GM12891 (cell line): ENCODE measurements at regions not wholly inside any gene's neighbourhood (a gene's known extent, or its start where the extent isn't known, plus 50 kb on each side); places are given as distances from the start of the nearest gene placed in this dataset.

Experiments used
- PAX5 ChIP-seq: IDR thresholded peaks from 2 replicates; pipeline ENCODE4 v1.6.1; 2011; ENCODE audit warnings: low read length, moderate library complexity, mild to moderate bottlenecking; ENCODE audit not compliant: insufficient read depth, severe bottlenecking
- POLR2A ChIP-seq: IDR thresholded peaks from 2 replicates; pipeline ENCODE4 v1.6.1; 2011; ENCODE audit warnings: low read depth, low read length, control low read depth
- POLR2AphosphoS5 ChIP-seq: IDR thresholded peaks from 2 replicates; pipeline ENCODE4 v1.6.1; 2011; ENCODE audit warnings: low read depth, low read length, control low read depth
- POU2F2 ChIP-seq: IDR thresholded peaks from 2 replicates; pipeline ENCODE4 v1.6.1; 2011; ENCODE audit warnings: low read depth, mild to moderate bottlenecking, control low read depth, low read length, moderate library complexity
- SPI1 ChIP-seq: IDR thresholded peaks from 2 replicates; pipeline ENCODE4 v1.6.1; 2011; ENCODE audit warnings: low read depth, low read length, control low read depth
- TAF1 ChIP-seq: IDR thresholded peaks from 2 replicates; pipeline ENCODE4 v1.6.1; 2011; ENCODE audit warnings: low read depth, low read length, control low read depth

DNA sequence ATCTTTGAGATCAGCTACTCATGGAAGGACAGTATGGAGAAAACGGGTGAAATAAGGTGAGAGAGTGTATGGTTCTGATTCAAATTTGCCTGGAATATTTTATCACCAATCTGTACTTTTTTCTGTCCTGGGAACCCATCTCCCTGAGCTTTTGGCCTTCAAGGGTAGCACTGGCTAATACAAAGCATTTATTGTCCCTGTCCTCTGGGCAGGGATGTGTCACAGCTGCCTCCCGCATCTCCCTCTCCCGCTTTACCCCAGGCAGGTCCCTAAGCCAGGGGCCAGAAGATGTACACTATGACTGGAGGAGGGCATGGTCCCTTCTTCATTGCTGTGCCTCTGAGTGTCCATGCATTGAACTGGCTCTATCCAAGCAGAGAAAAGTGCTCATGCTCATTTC lies 201.7 kb upstream of the CHRNA7 start:
- TF ChIP-seq POLR2AphosphoS5, result no peak
- TF ChIP-seq POLR2A, result no peak
- TF ChIP-seq PAX5, result no peak
- no peak for TF ChIP-seq SPI1
- no peak for TF ChIP-seq TAF1
- TF ChIP-seq POU2F2, result no peak
